Keratinocyte (primary cell): ENCODE measurements at regions not wholly inside any gene's neighbourhood (a gene's known extent, or its start where the extent isn't known, plus 50 kb on each side); places are given as distances from the start of the nearest gene placed in this dataset.

Experiments used
- EZH2 ChIP-seq: IDR thresholded peaks from one replicate; pipeline ENCODE4 v1.6.1; 2012; ENCODE audit warnings: inconsistent platforms, mild to moderate bottlenecking, low read length, moderate library complexity
- TF ChIP-seq, protein P1 (sequence below), 3 experiments: IDR thresholded peaks in 1 of 3; conservative IDR thresholded peaks in 1 of 3; optimal IDR thresholded peaks in 1 of 3; 2 replicates in 2 of 3; 3 replicates in 1 of 3; pipeline versions ENCODE3 to v1.5.1; 2011; ENCODE audit warnings: low read length in 3 of 3, mild to moderate bottlenecking in 3 of 3, moderate library complexity in 2 of 3, control low read depth in 1 of 3, inconsistent platforms in 1 of 3; ENCODE audit not compliant: insufficient read depth in 2 of 3; ENCODE audit errors: extremely low read depth in 1 of 3

DNA sequence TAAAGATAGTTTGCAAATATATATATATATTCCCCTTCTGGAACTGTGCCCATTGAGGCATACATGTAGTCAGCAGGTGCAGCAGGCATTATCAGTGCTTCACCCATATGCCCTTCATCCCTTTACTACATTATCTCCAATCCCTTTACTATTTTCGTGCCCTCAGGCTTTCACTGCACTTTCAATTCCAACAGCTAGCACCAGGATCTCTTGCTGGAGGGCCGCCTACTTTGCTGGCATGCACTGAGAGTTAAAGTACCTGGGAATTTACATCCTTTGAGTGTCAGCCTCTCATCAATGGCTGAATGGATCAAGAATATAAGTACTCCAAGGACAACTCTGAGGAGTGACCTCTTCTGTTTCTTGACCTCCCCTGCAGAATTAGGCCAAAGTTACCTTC is 222.1 kb upstream of the CFAP20DC start:
- TF ChIP-seq, protein P1, sequence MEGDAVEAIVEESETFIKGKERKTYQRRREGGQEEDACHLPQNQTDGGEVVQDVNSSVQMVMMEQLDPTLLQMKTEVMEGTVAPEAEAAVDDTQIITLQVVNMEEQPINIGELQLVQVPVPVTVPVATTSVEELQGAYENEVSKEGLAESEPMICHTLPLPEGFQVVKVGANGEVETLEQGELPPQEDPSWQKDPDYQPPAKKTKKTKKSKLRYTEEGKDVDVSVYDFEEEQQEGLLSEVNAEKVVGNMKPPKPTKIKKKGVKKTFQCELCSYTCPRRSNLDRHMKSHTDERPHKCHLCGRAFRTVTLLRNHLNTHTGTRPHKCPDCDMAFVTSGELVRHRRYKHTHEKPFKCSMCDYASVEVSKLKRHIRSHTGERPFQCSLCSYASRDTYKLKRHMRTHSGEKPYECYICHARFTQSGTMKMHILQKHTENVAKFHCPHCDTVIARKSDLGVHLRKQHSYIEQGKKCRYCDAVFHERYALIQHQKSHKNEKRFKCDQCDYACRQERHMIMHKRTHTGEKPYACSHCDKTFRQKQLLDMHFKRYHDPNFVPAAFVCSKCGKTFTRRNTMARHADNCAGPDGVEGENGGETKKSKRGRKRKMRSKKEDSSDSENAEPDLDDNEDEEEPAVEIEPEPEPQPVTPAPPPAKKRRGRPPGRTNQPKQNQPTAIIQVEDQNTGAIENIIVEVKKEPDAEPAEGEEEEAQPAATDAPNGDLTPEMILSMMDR (optimal IDR thresholded peaks at IDR 0.05 in 1 of 3, IDR thresholded peaks at IDR 0.05 in 1 of 3, conservative IDR thresholded peaks at IDR 0.05 in 1 of 3; ENCODE audit: extremely low read depth in 1 of 3, insufficient read depth in 2 of 3, low read length in 3 of 3), result no peak
- no peak for TF ChIP-seq EZH2
